WERI-Rb-1 (cell line): ENCODE measurements at regions not wholly inside any gene's neighbourhood (a gene's known extent, or its start where the extent isn't known, plus 50 kb on each side); places are given as distances from the start of the nearest gene placed in this dataset.

Experiments
- DNase-seq: peaks from one replicate; pipeline ENCODE4 v3.0.0-alpha.2; 2020
- H3K27ac ChIP-seq: fragments of 250-450 bp; sonication (Bioruptor Pico); 2 replicates; pipeline ENCODE4 v1.5.1; 2020; ENCODE audit warnings: mild to moderate bottlenecking, moderate library complexity
- H3K27me3 ChIP-seq: fragments of 250-450 bp; sonication (Bioruptor Pico); 2 replicates; pipeline ENCODE4 v1.5.1; 2021; ENCODE audit warnings: mild to moderate bottlenecking, low read depth, moderate library complexity; ENCODE audit not compliant: insufficient read depth, severe bottlenecking
- H3K36me3 ChIP-seq: fragments of 250-450 bp; sonication (Bioruptor Pico); 2 replicates; pipeline ENCODE4 v1.5.1; 2020; ENCODE audit warnings: mild to moderate bottlenecking, moderate library complexity
- H3K4me3 ChIP-seq: 2 replicates; pipeline ENCODE4 v1.5.1; 2011; ENCODE audit warnings: low read depth, mild to moderate bottlenecking, control low read depth, low read length
- H3K9me3 ChIP-seq: fragments of 250-450 bp; sonication (Bioruptor Pico); 2 replicates; pipeline ENCODE4 v1.5.1; 2021; ENCODE audit warnings: mild to moderate bottlenecking, moderate library complexity; ENCODE audit not compliant: severe bottlenecking
- CTCF ChIP-seq: IDR thresholded peaks from 2 replicates; pipeline ENCODE4 v1.5.1; 2011; ENCODE audit warnings: low read depth, mild to moderate bottlenecking, control low read depth, inconsistent platforms, low read length

- no peak for TF ChIP-seq CTCF
- Histone ChIP-seq H3K27ac (no peak overlapping the region), H3K36me3 (no peaks in the 10 kb centered on the region), H3K9me3 (no peaks in the 10 kb centered on the region), H3K27me3 (no peaks in the 10 kb centered on the region), H3K4me3 (no peak overlapping the region)
- no peak for DNase-seq
Observed at GRCh38 chr18:47585914-47586313, 334.5 kb upstream of the SKOR2 start.

GRCh38 chr18:47585136-47585535 lies 333.7 kb upstream of the SKOR2 start:
- H3K27me3 ChIP-seq = no peaks in the 10 kb centered on the region

GRCh38 chr18:47582093-47582492 lies 330.6 kb upstream of the SKOR2 start:
- H3K9me3 ChIP-seq = peaks cover 3% of the 10 kb centered on the region
- DNase-seq = peak; percentile 30

More at GRCh38 chr18:47585136-47585535, 333.7 kb upstream of the SKOR2 start:
- no peak for DNase-seq
- no peak overlapping the region for H3K4me3 ChIP-seq
- H3K27ac ChIP-seq = no peak overlapping the region
- H3K9me3 ChIP-seq = no peaks in the 10 kb centered on the region
- TF ChIP-seq CTCF = no peak
- no peaks in the 10 kb centered on the region for H3K36me3 ChIP-seq

GRCh38 chr18:47577520-47577919 lies 326.1 kb upstream of the SKOR2 start:
- Histone ChIP-seq H3K36me3 (no peaks in the 10 kb centered on the region), H3K9me3 (peaks cover 3% of the 10 kb centered on the region), H3K4me3 (no peak overlapping the region), H3K27ac (no peak overlapping the region), H3K27me3 (no peaks in the 10 kb centered on the region)
- no peak for TF ChIP-seq CTCF
- no peak for DNase-seq

More at GRCh38 chr18:47582093-47582492, 330.6 kb upstream of the SKOR2 start:
- no peak for TF ChIP-seq CTCF
- no peak overlapping the region for H3K4me3 ChIP-seq
- no peaks in the 10 kb centered on the region for H3K27me3 ChIP-seq
- H3K27ac ChIP-seq = no peak overlapping the region
- H3K36me3 ChIP-seq = no peaks in the 10 kb centered on the region

GRCh38 chr18:47574966-47575365 lies 323.5 kb upstream of the SKOR2 start:
- no peak for DNase-seq
- Histone ChIP-seq H3K9me3 (peaks cover 3% of the 10 kb centered on the region), H3K36me3 (no peaks in the 10 kb centered on the region), H3K4me3 (no peak overlapping the region), H3K27ac (no peak overlapping the region), H3K27me3 (no peaks in the 10 kb centered on the region)
- TF ChIP-seq CTCF = no peak

- Histone ChIP-seq H3K9me3 (no peaks in the 10 kb centered on the region), H3K36me3 (no peaks in the 10 kb centered on the region), H3K27ac (no peak overlapping the region), H3K4me3 (no peak overlapping the region), H3K27me3 (no peaks in the 10 kb centered on the region)
- DNase-seq = no peak
- no peak for TF ChIP-seq CTCF
Observed at GRCh38 chr18:47571957-47572356, 320.5 kb upstream of the SKOR2 start.
